ENCODE measurements at regions not wholly inside any gene's neighbourhood (a gene's known extent, or its start where the extent isn't known, plus 50 kb on each side); places are given as distances from the start of the nearest gene placed in this dataset.

DNA sequence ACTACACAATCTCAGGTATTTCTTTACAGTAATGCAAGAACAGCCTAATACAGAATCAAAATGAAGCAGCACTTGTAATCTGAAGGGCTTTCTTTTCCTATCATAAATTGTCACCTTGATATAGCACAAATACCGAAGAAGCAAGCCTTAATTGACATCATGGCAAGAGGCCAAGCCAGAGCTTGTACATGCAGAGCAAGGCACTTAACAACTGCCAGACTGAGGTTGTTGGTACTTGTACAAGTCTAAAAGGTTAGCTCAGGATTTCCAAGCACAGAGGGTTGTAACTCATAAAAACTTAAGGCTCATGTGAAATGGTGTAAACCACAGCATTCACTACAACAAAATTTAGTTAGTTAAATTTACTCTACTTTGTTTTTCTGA lies 158.8 kb upstream of the SPEF2 start:
- Histone ChIP-seq H3K9me3 (no peaks in the 10 kb centered on the region), H3K27ac (peak overlapping the region in 2 of 3 donors; percentile 24 to 81), H3K36me3 (no peaks in the 10 kb centered on the region), H3K4me3 (no peak overlapping the region), H3K4me1 (peaks cover 0 to 19% (median 5%) of the 10 kb centered on the region in 4 donors), H3K27me3 (no peaks in the 10 kb centered on the region)
- 5% methylated on average over 1 of the region's 1 CpG for WGBS (ENCODE audit: insufficient coverage, low coverage, low lambda C conversion rate, missing lambda C conversion rate)
- intact Hi-C loops (cut with DNase I), result loop anchor here in 1 of 2 donors (10.0 kb wide), 1 partner anchor 234 kb away; no protein-coding TSS in a partner anchor
- peak in 1 of 3 donors; percentile 68 for DNase-seq
- ATAC-seq, result peak; percentile 73 to 84 (median 75)
- TF ChIP-seq, protein P1, sequence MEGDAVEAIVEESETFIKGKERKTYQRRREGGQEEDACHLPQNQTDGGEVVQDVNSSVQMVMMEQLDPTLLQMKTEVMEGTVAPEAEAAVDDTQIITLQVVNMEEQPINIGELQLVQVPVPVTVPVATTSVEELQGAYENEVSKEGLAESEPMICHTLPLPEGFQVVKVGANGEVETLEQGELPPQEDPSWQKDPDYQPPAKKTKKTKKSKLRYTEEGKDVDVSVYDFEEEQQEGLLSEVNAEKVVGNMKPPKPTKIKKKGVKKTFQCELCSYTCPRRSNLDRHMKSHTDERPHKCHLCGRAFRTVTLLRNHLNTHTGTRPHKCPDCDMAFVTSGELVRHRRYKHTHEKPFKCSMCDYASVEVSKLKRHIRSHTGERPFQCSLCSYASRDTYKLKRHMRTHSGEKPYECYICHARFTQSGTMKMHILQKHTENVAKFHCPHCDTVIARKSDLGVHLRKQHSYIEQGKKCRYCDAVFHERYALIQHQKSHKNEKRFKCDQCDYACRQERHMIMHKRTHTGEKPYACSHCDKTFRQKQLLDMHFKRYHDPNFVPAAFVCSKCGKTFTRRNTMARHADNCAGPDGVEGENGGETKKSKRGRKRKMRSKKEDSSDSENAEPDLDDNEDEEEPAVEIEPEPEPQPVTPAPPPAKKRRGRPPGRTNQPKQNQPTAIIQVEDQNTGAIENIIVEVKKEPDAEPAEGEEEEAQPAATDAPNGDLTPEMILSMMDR (IDR thresholded peaks at IDR 0.05), result no peak
- TF ChIP-seq POLR2A (IDR thresholded peaks at IDR 0.05), result no peak

GRCh38 chr5:35457912-35458823 lies 159.5 kb upstream of the SPEF2 start:
- Histone ChIP-seq H3K4me3 (no peak overlapping the region), H3K9me3 (no peaks in the 10 kb centered on the region), H3K4me1 (peaks cover 0 to 19% (median 5%) of the 10 kb centered on the region in 4 donors), H3K36me3 (no peaks in the 10 kb centered on the region), H3K27ac (peak overlapping the region in 2 of 3 donors; percentile 63 to 81), H3K27me3 (no peaks in the 10 kb centered on the region)
- ATAC-seq (peak; percentile 79 to 94 (median 88)), DNase-seq (peak in 1 of 3 donors; percentile 48)
- 28% methylated on average over 5 of the region's 5 CpGs for WGBS (ENCODE audit: insufficient coverage, low coverage, low lambda C conversion rate, missing lambda C conversion rate)
- intact Hi-C loops (cut with DNase I), result loop anchor here in 1 of 2 donors (10.0 kb wide), 1 partner anchor 233 kb away; no protein-coding TSS in a partner anchor
- no peak for TF ChIP-seq POLR2A (IDR thresholded peaks at IDR 0.05)
- TF ChIP-seq, protein P1 (IDR thresholded peaks at IDR 0.05), result no peak

DNA sequence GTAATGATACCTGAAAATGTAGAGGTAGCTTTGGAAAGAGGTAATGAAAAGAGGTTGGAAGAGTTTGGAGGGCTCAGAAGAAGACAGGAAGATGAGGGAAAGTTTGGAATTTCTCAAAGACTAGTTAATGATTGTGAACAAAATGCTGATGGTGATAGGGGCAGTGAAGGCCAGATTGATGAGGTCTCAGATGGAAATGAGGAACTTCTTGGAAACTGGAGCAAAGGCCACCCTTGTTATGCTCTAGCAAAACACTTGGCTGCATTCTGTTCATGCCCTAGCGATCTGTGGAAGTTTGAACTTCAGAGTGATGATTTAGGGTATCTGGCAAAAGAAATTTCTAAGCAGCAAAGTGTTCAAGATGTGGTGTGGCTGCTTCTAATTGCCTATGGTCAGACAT lies 161.2 kb upstream of the SPEF2 start:
- TF ChIP-seq, protein P1 (IDR thresholded peaks at IDR 0.05), result no peak
- no peak for TF ChIP-seq POLR2A (IDR thresholded peaks at IDR 0.05)
- Histone ChIP-seq H3K4me3 (no peak overlapping the region), H3K4me1 (peaks cover 0 to 19% (median 5%) of the 10 kb centered on the region in 4 donors), H3K9me3 (no peaks in the 10 kb centered on the region), H3K27me3 (no peaks in the 10 kb centered on the region), H3K27ac (no peak overlapping the region), H3K36me3 (no peaks in the 10 kb centered on the region)
- ATAC-seq (no peak), DNase-seq (no peak)
- intact Hi-C loops (cut with DNase I), result loop anchor here in 1 of 2 donors (10.0 kb wide), 1 partner anchor 232 kb away; no protein-coding TSS in a partner anchor
- WGBS (ENCODE audit: insufficient coverage, low coverage, low lambda C conversion rate, missing lambda C conversion rate), result 50% methylated on average over 1 of the region's 1 CpG

DNA sequence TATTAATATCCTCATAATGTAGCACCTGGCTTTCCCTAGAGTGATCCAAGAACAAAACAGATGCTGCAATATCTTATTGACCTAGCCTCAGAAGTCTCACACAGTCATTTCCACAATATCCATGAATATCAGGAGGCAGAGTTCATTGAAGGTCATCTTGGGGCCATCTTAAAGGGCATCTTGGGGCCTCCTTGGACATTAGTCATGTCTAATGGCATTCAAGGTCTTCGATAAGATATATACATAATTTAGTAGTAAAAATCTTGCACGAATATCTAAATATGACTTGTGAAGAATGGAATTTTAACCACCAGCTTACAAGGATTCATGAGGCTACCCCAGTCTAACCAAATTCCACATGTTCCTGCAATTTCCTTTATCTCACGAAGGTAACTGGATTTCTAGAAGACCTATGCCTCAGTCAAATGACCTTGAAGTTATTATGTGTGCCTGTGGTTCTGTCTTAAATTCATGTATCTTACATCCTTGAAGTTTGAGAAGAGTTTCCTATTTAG lies 163.6 kb upstream of the SPEF2 start:
- no peak overlapping the region for H3K4me3 ChIP-seq
- H3K27me3 ChIP-seq, result no peaks in the 10 kb centered on the region
- ATAC-seq (no peak), DNase-seq (no peak)
- H3K9me3 ChIP-seq, result no peaks in the 10 kb centered on the region
- TF ChIP-seq, protein P1 (IDR thresholded peaks at IDR 0.05), result no peak
- no peak for TF ChIP-seq POLR2A (IDR thresholded peaks at IDR 0.05)
- no peaks in the 10 kb centered on the region for H3K36me3 ChIP-seq
- WGBS (ENCODE audit: insufficient coverage, low coverage, low lambda C conversion rate, missing lambda C conversion rate), result 88% methylated on average over 3 of the region's 3 CpGs
- no peak overlapping the region for H3K27ac ChIP-seq
- intact Hi-C loops (cut with DNase I), result loop anchor here in 1 of 2 donors (10.0 kb wide), 1 partner anchor 229 kb away; no protein-coding TSS in a partner anchor
- H3K4me1 ChIP-seq, result peaks cover 0 to 16% (median 4%) of the 10 kb centered on the region in 4 donors
